Neuronal stem cell (in vitro differentiated cells): ENCODE measurements at regions not wholly inside any gene's neighbourhood (a gene's known extent, or its start where the extent isn't known, plus 50 kb on each side); places are given as distances from the start of the nearest gene placed in this dataset.

Source experiments
- DNase-seq: peaks from one replicate; pipeline ENCODE4 v3.0.0-alpha.2; 2013; ENCODE audit warnings: low spot score
- H2AFZ ChIP-seq: one replicate; pipeline ENCODE4 v1.6.1; 2013; ENCODE audit warnings: mild to moderate bottlenecking, low read length, inconsistent platforms
- H2AK5ac ChIP-seq: 2 replicates; pipeline ENCODE4 v1.6.1; 2013; ENCODE audit warnings: low read depth, mild to moderate bottlenecking, inconsistent platforms, low read length, moderate library complexity, mixed read lengths
- H2BK120ac ChIP-seq: 2 replicates; pipeline ENCODE4 v1.6.1; 2013; ENCODE audit warnings: low read depth, mild to moderate bottlenecking, inconsistent platforms, low read length, moderate library complexity, mixed read lengths
- H2BK12ac ChIP-seq: one replicate; pipeline ENCODE4 v1.6.1; 2013; ENCODE audit warnings: low read length, inconsistent platforms
- H2BK15ac ChIP-seq: 2 replicates; pipeline ENCODE4 v1.6.1; 2013; ENCODE audit warnings: mild to moderate bottlenecking, low read length, inconsistent platforms, mixed read lengths
- H2BK5ac ChIP-seq: one replicate; pipeline ENCODE4 v1.6.1; 2013; ENCODE audit warnings: inconsistent platforms, mild to moderate bottlenecking, low read length, moderate library complexity
- H3K14ac ChIP-seq: one replicate; pipeline ENCODE4 v1.6.1; 2013; ENCODE audit warnings: low read length, inconsistent platforms
- H3K18ac ChIP-seq: 2 replicates; pipeline ENCODE4 v1.6.1; 2013; ENCODE audit warnings: low read length, inconsistent platforms
- H3K23ac ChIP-seq: 2 replicates; pipeline ENCODE4 v1.6.1; 2013; ENCODE audit warnings: low read depth, mild to moderate bottlenecking, mixed read lengths, low read length, inconsistent platforms; ENCODE audit not compliant: poor library complexity
- H3K27ac ChIP-seq: replicated peaks from 3 replicates; pipeline ENCODE4 v1.5.1; 2013; ENCODE audit warnings: low read length, inconsistent platforms
- H3K27me3 ChIP-seq, 3 experiments: 2 replicates each; pipeline ENCODE4 v1.6.1; 2013; ENCODE audit warnings: low read length in 3 of 3, mild to moderate bottlenecking in 2 of 3, inconsistent platforms in 1 of 3, low read depth in 1 of 3, mixed read lengths in 1 of 3, moderate library complexity in 1 of 3; ENCODE audit not compliant: control insufficient read depth in 3 of 3, insufficient read depth in 3 of 3
- H3K36me3 ChIP-seq, 2 donors: replicated peaks in 1 of 2; 2 replicates each; pipeline ENCODE4 v1.6.1; 2013; ENCODE audit warnings: low read length in 2 of 2; ENCODE audit not compliant: control insufficient read depth in 2 of 2, insufficient read depth in 2 of 2
- H3K4ac ChIP-seq: 2 replicates; pipeline ENCODE4 v1.6.1; 2013; ENCODE audit warnings: inconsistent platforms, mild to moderate bottlenecking, low read length, moderate library complexity
- H3K4me1 ChIP-seq, 2 donors: 1 replicate in 1 of 2; 2 replicates in 1 of 2; pipeline ENCODE4 v1.6.1; 2013; ENCODE audit warnings: low read length in 2 of 2, low read depth in 1 of 2; ENCODE audit not compliant: control insufficient read depth in 2 of 2, insufficient read depth in 1 of 2
- H3K4me2 ChIP-seq: one replicate; pipeline ENCODE4 v1.6.1; 2013; ENCODE audit warnings: mild to moderate bottlenecking, low read length, inconsistent platforms; ENCODE audit not compliant: insufficient read depth, poor library complexity, severe bottlenecking
- H3K4me3 ChIP-seq, 2 donors: 2 replicates each; pipeline ENCODE4 v1.5.1; 2013; ENCODE audit warnings: low read length in 2 of 2, mild to moderate bottlenecking in 2 of 2, inconsistent platforms in 1 of 2, moderate library complexity in 1 of 2
- H3K79me1 ChIP-seq: one replicate; pipeline ENCODE4 v1.6.1; 2013; ENCODE audit warnings: low read depth, mild to moderate bottlenecking, inconsistent platforms, low read length, moderate library complexity
- H3K9ac ChIP-seq: one replicate; pipeline ENCODE4 v1.6.1; 2013; ENCODE audit warnings: mild to moderate bottlenecking, low read depth, low read length, inconsistent platforms; ENCODE audit not compliant: poor library complexity
- H3K9me3 ChIP-seq, 2 donors: replicated peaks in 1 of 2; 2 replicates each; pipeline versions ENCODE3 to v1.6.1; 2013; ENCODE audit warnings: low read length in 2 of 2, mild to moderate bottlenecking in 2 of 2, inconsistent platforms in 1 of 2, low read depth in 1 of 2, mixed read lengths in 1 of 2, moderate library complexity in 1 of 2; ENCODE audit not compliant: control insufficient read depth in 2 of 2, insufficient read depth in 1 of 2
- H4K8ac ChIP-seq: one replicate; pipeline ENCODE4 v1.6.1; 2013; ENCODE audit warnings: low read depth, mild to moderate bottlenecking, inconsistent platforms, low read length, moderate library complexity
- H4K91ac ChIP-seq: one replicate; pipeline ENCODE4 v1.6.1; 2013; ENCODE audit warnings: low read length, low read depth, mild to moderate bottlenecking, inconsistent platforms; ENCODE audit not compliant: poor library complexity
- WGBS, 2 donors: extraction: QIAGEN DNeasy Blood & Tissue Kit; methylation state at CpG; one replicate each; pipeline ENCODE4 v1.1.7; 2013; ENCODE audit warnings: missing lambda C conversion rate in 2 of 2, mixed read lengths in 1 of 2; ENCODE audit not compliant: insufficient read length in 2 of 2, insufficient replicate concordance in 1 of 2; ENCODE audit errors: extremely low coverage in 2 of 2; 5-methylcytosine and 5-hydroxymethylcytosine counted together

DNA sequence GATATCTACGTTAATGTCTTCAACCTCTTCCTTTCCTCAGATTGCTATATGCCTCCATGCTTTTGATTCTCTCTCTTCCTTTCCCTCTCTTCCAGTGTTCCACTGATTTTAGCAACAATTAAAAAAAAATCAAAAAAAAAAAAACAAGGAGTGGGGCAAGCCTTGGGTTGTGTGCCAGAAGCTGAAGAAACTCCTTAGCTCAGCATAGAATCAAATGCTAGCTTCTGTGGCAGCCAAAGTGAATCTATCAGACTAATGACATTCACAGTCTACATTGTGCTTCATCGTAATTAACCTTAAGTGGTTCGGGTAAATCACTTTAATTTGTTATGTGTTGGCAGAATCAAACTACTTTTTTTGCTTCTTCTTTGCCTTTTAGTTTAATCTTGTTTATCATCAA is 237.3 kb downstream of the TMEM167A start:
- no peak for DNase-seq
- Histone ChIP-seq H3K9ac (no peak overlapping the region), H2AFZ (no peak overlapping the region), H2AK5ac (no peak overlapping the region), H3K36me3 (no peaks in the 10 kb centered on the region), H3K4me1 (no peaks in the 10 kb centered on the region), H3K4ac (no peak overlapping the region), H3K18ac (no peak overlapping the region), H2BK15ac (no peak overlapping the region), H3K4me3 (no peak overlapping the region), H2BK5ac (no peak overlapping the region), H3K23ac (no peak overlapping the region), H2BK12ac (no peak overlapping the region), H4K91ac (no peak overlapping the region), H2BK120ac (no peak overlapping the region), H4K8ac (no peak overlapping the region), H3K27me3 (no peaks in the 10 kb centered on the region), H3K4me2 (no peak overlapping the region), H3K14ac (no peak overlapping the region), H3K9me3 (peaks cover 8 to 22% of the 10 kb centered on the region in 2 donors), H3K27ac (no peak overlapping the region), H3K79me1 (no peaks in the 10 kb centered on the region)
- WGBS, 2 donors: no CpG with 5 or more reads among the region's 3 CpGs

GRCh38 chr5:82835488-82835887 is 241.7 kb downstream of the TMEM167A start:
- H2BK120ac ChIP-seq: no peak overlapping the region

DNA sequence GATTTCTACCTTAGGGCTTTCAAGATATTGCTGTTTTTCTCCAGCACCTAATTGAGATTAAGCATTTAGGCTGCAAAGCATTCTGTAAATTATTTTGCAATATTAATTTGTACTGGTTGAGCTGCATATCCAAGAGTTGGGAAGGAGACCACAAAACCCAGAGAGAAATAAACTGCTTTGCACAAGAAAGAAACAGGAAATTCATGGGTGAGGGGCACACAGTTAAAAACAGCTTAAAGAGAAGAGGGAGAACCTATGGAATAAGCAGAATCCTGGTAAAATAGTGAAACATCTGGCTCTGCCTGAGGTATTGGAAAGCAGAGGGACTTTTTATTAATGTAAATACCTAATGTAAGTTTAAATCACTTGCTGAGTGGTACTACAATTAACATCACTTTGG is 243.0 kb downstream of the TMEM167A start:
- Histone ChIP-seq H3K4me3 (no peak overlapping the region), H2AFZ (peak overlapping the region; percentile 1), H3K9ac (no peak overlapping the region), H3K27ac (no peak overlapping the region), H2BK12ac (no peak overlapping the region), H3K36me3 (no peaks in the 10 kb centered on the region), H3K14ac (no peak overlapping the region), H2BK5ac (no peak overlapping the region), H2AK5ac (no peak overlapping the region), H3K4me2 (no peak overlapping the region), H3K18ac (no peak overlapping the region), H3K23ac (no peak overlapping the region), H3K79me1 (no peaks in the 10 kb centered on the region), H3K27me3 (no peaks in the 10 kb centered on the region), H2BK120ac (no peak overlapping the region), H4K8ac (no peak overlapping the region), H3K4me1 (peaks cover 3 to 6% of the 10 kb centered on the region in 2 donors), H3K9me3 (peaks cover 8 to 22% of the 10 kb centered on the region in 2 donors), H2BK15ac (no peak overlapping the region), H4K91ac (no peak overlapping the region), H3K4ac (no peak overlapping the region)
- DNase-seq: no peak

More at GRCh38 chr5:82835488-82835887, 241.7 kb downstream of the TMEM167A start:
- no peaks in the 10 kb centered on the region for H3K79me1 ChIP-seq
- H3K14ac ChIP-seq: no peak overlapping the region
- no peak overlapping the region for H3K4me3 ChIP-seq
- no peak overlapping the region for H4K91ac ChIP-seq
- H3K23ac ChIP-seq: no peak overlapping the region
- H2AFZ ChIP-seq: no peak overlapping the region
- H2BK12ac ChIP-seq: no peak overlapping the region
- H3K27me3 ChIP-seq: no peaks in the 10 kb centered on the region
- no peaks in the 10 kb centered on the region for H3K36me3 ChIP-seq
- H3K9ac ChIP-seq: no peak overlapping the region
- no peak overlapping the region for H2AK5ac ChIP-seq
- no peak overlapping the region for H2BK5ac ChIP-seq
- peaks cover 8 to 22% of the 10 kb centered on the region in 2 donors for H3K9me3 ChIP-seq
- no peak overlapping the region for H2BK15ac ChIP-seq
- no peak overlapping the region for H3K27ac ChIP-seq
- H4K8ac ChIP-seq: no peak overlapping the region
- no peak for DNase-seq
- H3K18ac ChIP-seq: no peak overlapping the region
- H3K4ac ChIP-seq: no peak overlapping the region
- peaks cover 3 to 6% of the 10 kb centered on the region in 2 donors for H3K4me1 ChIP-seq
- H3K4me2 ChIP-seq: no peak overlapping the region

DNA sequence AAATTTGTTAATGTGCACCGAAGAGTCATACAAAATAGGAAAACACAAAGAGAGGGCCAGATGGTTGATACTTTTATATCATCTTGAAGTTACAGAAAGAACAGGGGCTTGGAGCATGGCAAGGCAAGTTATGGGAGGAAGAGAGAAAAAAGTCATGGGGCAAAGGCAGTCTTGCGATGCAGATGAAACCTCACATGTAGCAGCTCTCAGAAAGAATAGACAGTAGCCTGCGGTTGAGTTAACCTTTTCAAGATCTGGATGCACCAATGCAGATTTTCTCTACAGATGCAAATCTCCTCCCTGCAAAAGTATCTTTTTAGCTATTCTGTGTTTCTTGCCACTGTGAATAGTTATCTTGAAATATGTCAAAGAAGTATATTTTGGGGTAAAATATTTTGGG is 243.9 kb downstream of the TMEM167A start:
- WGBS, 2 donors: no CpG with 5 or more reads among the region's 3 CpGs
- H3K27ac ChIP-seq: no peak overlapping the region

More for the DNA sequence above, 243.9 kb downstream of the TMEM167A start:
- no peak for DNase-seq
- H3K4me1 ChIP-seq: peaks cover 3 to 6% of the 10 kb centered on the region in 2 donors
- H2BK15ac ChIP-seq: no peak overlapping the region
- no peaks in the 10 kb centered on the region for H3K79me1 ChIP-seq
- no peak overlapping the region for H4K91ac ChIP-seq
- no peak overlapping the region for H3K4me2 ChIP-seq
- H3K23ac ChIP-seq: no peak overlapping the region
- no peak overlapping the region for H3K4me3 ChIP-seq
- no peak overlapping the region for H2BK12ac ChIP-seq
- H3K36me3 ChIP-seq: no peaks in the 10 kb centered on the region
- no peak overlapping the region for H2BK5ac ChIP-seq
- H3K4ac ChIP-seq: no peak overlapping the region
- H3K9me3 ChIP-seq: peaks cover 8 to 22% of the 10 kb centered on the region in 2 donors
- H2AFZ ChIP-seq: peak overlapping the region; percentile 66
- H3K27me3 ChIP-seq: no peaks in the 10 kb centered on the region
- H3K14ac ChIP-seq: no peak overlapping the region
- no peak overlapping the region for H2BK120ac ChIP-seq
- H4K8ac ChIP-seq: no peak overlapping the region
- H3K9ac ChIP-seq: no peak overlapping the region
- H3K18ac ChIP-seq: no peak overlapping the region
- H2AK5ac ChIP-seq: no peak overlapping the region
